Prostate gland (tissue), 2 donors: ENCODE measurements at regions not wholly inside any gene's neighbourhood (a gene's known extent, or its start where the extent isn't known, plus 50 kb on each side); places are given as distances from the start of the nearest gene placed in this dataset.

Experiments used
- DNase-seq: peaks from one replicate; pipeline ENCODE4 v3.0.0-alpha.2; 2019; ENCODE audit warnings: low spot score
- H3K27ac ChIP-seq, 2 donors: fragments of 200-600 bp; sonication (generic); 2 replicates each; pipeline ENCODE4 v1.5.1; 2017 to 2019
- H3K27me3 ChIP-seq: fragments of 200-600 bp; sonication (generic); replicated peaks from 2 replicates; pipeline ENCODE4 v1.5.1; 2019; ENCODE audit not compliant: insufficient read depth
- H3K36me3 ChIP-seq, 2 donors: fragments of 200-600 bp; sonication (generic); 1 replicate in 1 of 2; 2 replicates in 1 of 2; pipeline versions ENCODE4 v1.5.1 to v1.8.1; 2017 to 2019
- H3K4me1 ChIP-seq: fragments of 200-600 bp; sonication (generic); replicated peaks from 2 replicates; pipeline ENCODE4 v1.5.1; 2019
- H3K4me3 ChIP-seq, 2 donors: fragments of 200-600 bp; sonication (generic); 2 replicates each; pipeline ENCODE4 v1.5.1; 2017 to 2019
- H3K9me3 ChIP-seq: fragments of 200-600 bp; sonication (generic); 2 replicates; pipeline ENCODE4 v1.5.1; 2017
- POLR2A ChIP-seq: fragments of 450-650 bp; IDR thresholded peaks from one replicate; pipeline ENCODE4 v1.6.1; 2016; ENCODE audit warnings: antibody characterized with exemption, mild to moderate bottlenecking
- POLR2AphosphoS5 ChIP-seq: sonication (generic); formaldehyde crosslinking; IDR thresholded peaks from one replicate; pipeline ENCODE4 v1.6.1; 2017; ENCODE audit warnings: antibody characterized with exemption
- WGBS: methylation state at CpG from one replicate; pipeline ENCODE4 v1.1.5; 2018; 5-methylcytosine and 5-hydroxymethylcytosine counted together
- intact Hi-C: fragments of 100-400 bp; cut with DNase I; formaldehyde crosslinking; loops from one replicate; pipeline ENCODE4 v1.14.2; 2022
- TF ChIP-seq, protein P1 (sequence below), 4 experiments: fragments of 200-600 bp in 2 of 4; fragments of 450-650 bp in 2 of 4; sonication (generic) in 2 of 4; IDR thresholded peaks; 1 replicate in 3 of 4; 2 replicates in 1 of 4; pipeline ENCODE4 v1.5.1; 2016 to 2019; ENCODE audit warnings: antibody characterized with exemption in 4 of 4, mild to moderate bottlenecking in 2 of 4, moderate library complexity in 2 of 4

DNA sequence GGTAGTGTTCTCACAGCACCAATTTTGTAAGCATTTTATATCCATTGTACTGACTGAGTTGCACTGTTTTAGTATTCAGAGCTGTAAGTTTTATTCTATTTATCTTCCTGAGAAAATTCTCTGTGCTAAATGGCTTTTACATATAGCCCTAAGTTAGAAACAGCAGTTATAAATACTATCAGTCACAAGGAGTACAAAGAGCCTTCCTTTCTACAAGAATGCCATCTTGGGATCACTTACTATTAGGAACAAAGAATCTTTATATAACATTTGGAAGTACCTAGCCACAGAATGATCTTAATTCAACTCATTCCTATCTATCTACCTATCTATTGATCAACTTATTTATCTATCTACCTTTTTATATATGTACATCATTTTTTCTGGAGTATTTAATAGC, 423.9 kb upstream of the RGS18 start:
- H3K36me3 ChIP-seq = no peaks in the 10 kb centered on the region
- no peak overlapping the region for H3K27ac ChIP-seq
- no peak overlapping the region for H3K4me3 ChIP-seq
- intact Hi-C loops = no loop called here
- no peak for TF ChIP-seq POLR2AphosphoS5
- TF ChIP-seq, protein P1, sequence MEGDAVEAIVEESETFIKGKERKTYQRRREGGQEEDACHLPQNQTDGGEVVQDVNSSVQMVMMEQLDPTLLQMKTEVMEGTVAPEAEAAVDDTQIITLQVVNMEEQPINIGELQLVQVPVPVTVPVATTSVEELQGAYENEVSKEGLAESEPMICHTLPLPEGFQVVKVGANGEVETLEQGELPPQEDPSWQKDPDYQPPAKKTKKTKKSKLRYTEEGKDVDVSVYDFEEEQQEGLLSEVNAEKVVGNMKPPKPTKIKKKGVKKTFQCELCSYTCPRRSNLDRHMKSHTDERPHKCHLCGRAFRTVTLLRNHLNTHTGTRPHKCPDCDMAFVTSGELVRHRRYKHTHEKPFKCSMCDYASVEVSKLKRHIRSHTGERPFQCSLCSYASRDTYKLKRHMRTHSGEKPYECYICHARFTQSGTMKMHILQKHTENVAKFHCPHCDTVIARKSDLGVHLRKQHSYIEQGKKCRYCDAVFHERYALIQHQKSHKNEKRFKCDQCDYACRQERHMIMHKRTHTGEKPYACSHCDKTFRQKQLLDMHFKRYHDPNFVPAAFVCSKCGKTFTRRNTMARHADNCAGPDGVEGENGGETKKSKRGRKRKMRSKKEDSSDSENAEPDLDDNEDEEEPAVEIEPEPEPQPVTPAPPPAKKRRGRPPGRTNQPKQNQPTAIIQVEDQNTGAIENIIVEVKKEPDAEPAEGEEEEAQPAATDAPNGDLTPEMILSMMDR (IDR thresholded peaks at IDR 0.05) = no peak
- TF ChIP-seq POLR2A = no peak
- no peak for DNase-seq
- H3K4me1 ChIP-seq = no peaks in the 10 kb centered on the region
- no peaks in the 10 kb centered on the region for H3K9me3 ChIP-seq
- H3K27me3 ChIP-seq = no peaks in the 10 kb centered on the region

DNA sequence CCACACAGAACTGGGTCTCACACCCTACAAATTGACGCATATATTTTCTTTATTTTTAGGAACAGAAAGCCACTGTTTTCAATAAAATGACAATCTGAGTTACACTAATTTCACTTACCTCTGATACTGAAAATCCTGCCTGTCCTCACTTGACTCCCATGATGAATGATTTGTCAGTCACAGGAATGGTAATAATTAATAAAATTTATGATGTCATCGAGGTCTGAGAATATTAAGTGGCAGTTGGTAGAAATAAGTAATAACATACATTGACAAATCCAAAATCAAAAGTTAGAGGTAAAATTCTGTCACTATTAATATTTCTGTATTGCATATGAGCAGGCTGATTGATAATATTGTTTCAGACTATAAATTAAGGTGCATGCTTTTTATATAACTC, 418.7 kb upstream of the RGS18 start:
- WGBS = 87% methylated on average over 2 of the region's 2 CpGs

DNA sequence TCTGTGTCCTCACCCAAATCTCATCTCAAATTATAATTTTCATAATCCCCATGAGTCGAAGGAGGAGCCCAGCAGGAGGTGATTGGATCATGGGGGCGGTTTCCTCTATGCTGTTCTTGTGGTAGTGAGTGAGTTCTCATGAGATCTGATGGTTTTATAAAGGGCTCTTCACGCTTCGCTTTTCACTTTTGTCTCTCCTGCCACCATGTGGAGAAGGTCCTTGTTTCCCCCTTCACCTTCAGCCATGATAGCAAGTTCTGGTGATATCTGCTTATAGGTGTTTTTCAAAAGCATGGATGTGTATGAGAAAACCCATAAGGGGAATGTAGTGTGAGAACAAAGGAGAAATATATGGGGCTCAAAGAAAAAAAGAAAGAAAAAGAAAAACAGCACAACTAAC, 405.9 kb upstream of the RGS18 start:
- WGBS = 83% methylated on average over 4 of the region's 4 CpGs
- intact Hi-C loops = no loop called here
- no peaks in the 10 kb centered on the region for H3K36me3 ChIP-seq
- TF ChIP-seq, protein P1 (IDR thresholded peaks at IDR 0.05) = no peak
- TF ChIP-seq POLR2AphosphoS5 = no peak
- TF ChIP-seq POLR2A = no peak
- no peak for DNase-seq
- no peak overlapping the region for H3K27ac ChIP-seq
- H3K27me3 ChIP-seq = no peaks in the 10 kb centered on the region
- no peaks in the 10 kb centered on the region for H3K9me3 ChIP-seq
- no peak overlapping the region for H3K4me3 ChIP-seq
- no peaks in the 10 kb centered on the region for H3K4me1 ChIP-seq

More for the DNA sequence above, 418.7 kb upstream of the RGS18 start:
- Histone ChIP-seq H3K4me1 (no peaks in the 10 kb centered on the region), H3K36me3 (no peaks in the 10 kb centered on the region), H3K27ac (no peak overlapping the region), H3K9me3 (no peaks in the 10 kb centered on the region), H3K4me3 (no peak overlapping the region), H3K27me3 (no peaks in the 10 kb centered on the region)
- no peak for DNase-seq
- TF ChIP-seq POLR2AphosphoS5 (no peak), POLR2A (no peak)
- TF ChIP-seq, protein P1 (IDR thresholded peaks at IDR 0.05) = no peak
- intact Hi-C loops = no loop called here

DNA sequence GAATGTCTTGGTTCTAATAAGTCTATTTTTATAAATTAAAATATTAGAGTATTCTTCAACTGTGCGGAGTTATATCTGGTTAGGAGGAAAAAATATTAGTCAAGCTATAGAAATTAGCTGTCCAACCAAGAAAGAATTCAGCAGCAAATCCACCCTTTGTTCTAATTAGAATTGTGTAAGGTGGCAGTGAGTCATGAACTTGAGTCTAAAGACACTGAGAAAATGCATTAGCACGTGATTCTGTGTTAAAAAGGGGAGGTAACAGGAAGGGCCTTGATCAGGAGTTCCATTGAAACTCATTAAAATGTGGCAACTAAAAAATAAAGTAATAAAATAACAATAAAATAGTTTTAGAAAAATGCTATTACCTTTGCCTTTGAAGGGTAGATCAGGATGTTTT, 398.2 kb upstream of the RGS18 start:
- no peak for TF ChIP-seq POLR2AphosphoS5
- no peaks in the 10 kb centered on the region for H3K36me3 ChIP-seq
- intact Hi-C loops = no loop called here
- no peaks in the 10 kb centered on the region for H3K27me3 ChIP-seq
- no peaks in the 10 kb centered on the region for H3K4me1 ChIP-seq
- no peak overlapping the region for H3K27ac ChIP-seq
- DNase-seq = no peak
- WGBS = 81% methylated on average over 2 of the region's 2 CpGs
- H3K9me3 ChIP-seq = no peaks in the 10 kb centered on the region
- no peak overlapping the region for H3K4me3 ChIP-seq

DNA sequence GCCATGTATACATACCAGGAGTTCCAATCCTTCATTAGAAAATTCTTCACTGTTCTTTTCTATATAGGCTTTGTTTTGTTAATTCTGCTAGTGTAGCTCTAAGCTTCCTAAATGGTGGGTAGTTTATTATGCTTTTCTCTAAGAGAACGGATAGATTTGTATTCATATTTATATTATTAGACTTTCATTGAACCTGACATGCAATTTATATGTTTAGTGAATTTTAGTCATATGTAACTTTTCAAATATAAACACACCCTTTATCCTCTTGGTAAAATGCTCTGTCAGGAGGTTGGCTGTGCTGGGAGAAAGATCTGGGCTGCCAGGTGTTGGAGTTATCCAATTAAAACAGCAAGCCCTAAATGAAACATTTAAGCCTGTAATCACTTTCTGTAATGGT, 369.7 kb upstream of the RGS18 start:
- no peaks in the 10 kb centered on the region for H3K36me3 ChIP-seq
- TF ChIP-seq POLR2AphosphoS5 (no peak), POLR2A (no peak)
- TF ChIP-seq, protein P1 (IDR thresholded peaks at IDR 0.05) = no peak
- WGBS = 57% methylated on average over 1 of the region's 1 CpG
- no peaks in the 10 kb centered on the region for H3K27me3 ChIP-seq
- no peak overlapping the region for H3K4me3 ChIP-seq
- H3K27ac ChIP-seq = no peak overlapping the region
- no peak for DNase-seq
- no peaks in the 10 kb centered on the region for H3K9me3 ChIP-seq
- H3K4me1 ChIP-seq = no peaks in the 10 kb centered on the region
- intact Hi-C loops = no loop called here
